IPS-18c (cell line): ENCODE measurements at regions not wholly inside any gene's neighbourhood (a gene's known extent, or its start where the extent isn't known, plus 50 kb on each side); places are given as distances from the start of the nearest gene placed in this dataset.

Experiments used
- H3K4me3 ChIP-seq: 2 replicates; pipeline ENCODE4 v1.7.0; 2013; ENCODE audit warnings: low read depth, mild to moderate bottlenecking, low read length, moderate library complexity; ENCODE audit not compliant: insufficient read depth
- H3K9me3 ChIP-seq: one replicate; pipeline ENCODE4 v1.6.1; 2013; ENCODE audit warnings: mild to moderate bottlenecking, low read length, moderate library complexity; ENCODE audit not compliant: control insufficient read depth, insufficient read depth

DNA sequence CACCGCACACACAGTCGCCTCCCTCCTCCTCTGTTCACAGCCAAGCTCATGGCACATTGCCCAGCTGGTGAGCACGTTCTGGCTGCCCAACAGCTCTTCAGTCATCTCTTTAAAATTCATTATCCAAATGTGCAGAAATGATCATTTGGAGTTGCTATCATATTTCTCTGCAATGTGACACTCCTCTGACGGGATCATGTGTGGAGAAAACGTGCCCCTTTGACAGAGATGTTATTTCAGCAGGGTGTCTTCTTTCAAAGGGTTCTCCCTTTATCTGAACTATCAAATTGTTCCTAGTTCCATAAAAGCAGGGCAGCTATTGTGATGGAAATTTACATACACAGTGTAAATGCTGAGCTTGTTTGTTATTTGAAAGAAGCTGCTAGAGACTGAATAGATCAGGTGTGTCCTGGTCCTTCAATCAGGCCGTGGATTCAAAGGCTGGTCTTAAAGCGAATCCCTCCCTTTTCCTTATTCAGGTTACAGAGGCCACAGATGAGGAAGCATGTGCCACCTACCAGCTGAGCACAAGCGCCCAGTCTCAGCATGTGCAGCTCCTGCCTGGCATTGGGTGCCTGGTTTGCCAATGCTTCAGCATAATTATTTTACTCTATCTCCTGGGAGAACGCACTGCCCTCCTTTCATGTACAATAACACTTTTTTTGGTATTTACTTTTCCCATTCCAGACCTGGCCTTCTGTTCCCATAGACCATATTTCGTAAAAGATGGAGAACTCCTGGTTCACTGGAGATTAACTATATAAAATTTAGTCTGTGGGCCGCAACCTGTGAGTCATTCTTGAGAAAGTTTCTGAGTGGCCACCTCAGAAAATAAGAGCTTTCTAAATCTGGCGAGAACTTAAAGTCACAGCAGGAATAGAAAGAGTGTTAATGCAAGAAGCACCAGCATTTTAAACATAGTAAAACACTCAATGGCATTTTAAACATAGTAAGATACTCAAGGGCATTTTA, 433.7 kb downstream of the ENC1 start:
- H3K4me3 ChIP-seq = no peak overlapping the region
- H3K9me3 ChIP-seq = no peaks in the 10 kb centered on the region

- no peaks in the 10 kb centered on the region for H3K9me3 ChIP-seq
- no peak overlapping the region for H3K4me3 ChIP-seq
These were observed 434.6 kb downstream of the ENC1 start for GRCh38 chr5:74205767-74206578.

DNA sequence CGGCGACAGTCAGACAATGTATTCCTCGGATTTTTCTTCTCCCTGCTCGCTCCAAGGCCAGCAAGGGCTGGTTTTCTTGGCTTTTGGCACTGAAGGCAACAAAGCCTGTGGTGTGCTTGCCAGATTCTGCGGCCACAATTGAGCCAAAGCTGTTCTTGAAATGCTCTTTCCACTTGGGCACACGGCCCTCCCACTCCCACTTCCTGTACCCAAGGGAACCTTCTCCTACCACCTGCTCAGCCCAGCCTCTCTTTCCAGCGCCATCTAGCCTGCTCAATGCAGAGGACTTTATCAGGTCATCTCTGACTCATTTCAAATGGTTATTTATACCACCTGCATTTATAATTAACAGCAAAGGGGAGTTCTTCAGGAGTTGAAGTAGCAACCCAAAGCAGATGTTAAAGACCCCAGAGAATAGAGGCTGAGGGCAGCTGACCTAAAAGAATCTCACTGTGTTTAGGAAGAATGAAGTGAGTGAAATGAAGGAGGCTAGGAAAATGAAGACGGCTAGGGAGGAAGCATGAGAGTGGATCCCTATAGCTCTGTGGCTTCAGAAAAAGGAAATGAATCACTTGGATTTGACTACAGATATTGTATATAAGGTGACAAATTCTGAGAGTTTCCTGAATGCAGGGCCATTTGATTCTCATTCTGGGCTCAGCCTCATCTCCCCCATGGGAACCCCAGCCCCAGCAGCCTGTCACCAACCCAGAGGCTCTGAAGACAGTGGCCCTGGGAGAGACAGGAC, 439.0 kb downstream of the ENC1 start:
- Histone ChIP-seq H3K4me3 (no peak overlapping the region), H3K9me3 (no peaks in the 10 kb centered on the region)

GRCh38 chr5:74200560-74200959, 440.0 kb downstream of the ENC1 start:
- H3K4me3 ChIP-seq = no peak overlapping the region
- no peaks in the 10 kb centered on the region for H3K9me3 ChIP-seq

- no peak overlapping the region for H3K4me3 ChIP-seq
These were observed 440.9 kb downstream of the ENC1 start for GRCh38 chr5:74199436-74200210.

DNA sequence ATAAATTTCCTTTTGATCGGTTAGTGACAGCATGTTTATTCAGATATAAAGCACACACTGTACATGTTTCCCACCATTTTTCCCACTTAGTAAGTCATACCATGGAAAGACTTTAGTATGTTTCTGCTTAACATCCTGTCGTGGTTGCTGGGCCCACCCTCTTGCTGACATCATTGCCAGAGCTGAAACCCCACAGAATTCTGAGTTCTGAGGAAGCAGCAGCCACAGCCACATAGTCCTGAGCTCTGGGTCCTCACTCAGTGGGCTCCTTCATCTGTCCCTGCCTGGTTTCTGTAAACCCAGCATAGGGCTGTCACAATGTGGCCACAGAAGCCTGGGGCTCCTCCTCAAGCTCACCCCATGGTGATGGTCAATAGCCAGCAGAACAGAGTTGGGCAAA, 441.5 kb downstream of the ENC1 start:
- Histone ChIP-seq H3K4me3 (no peak overlapping the region), H3K9me3 (no peaks in the 10 kb centered on the region)

More at GRCh38 chr5:74199436-74200210, 440.9 kb downstream of the ENC1 start:
- H3K9me3 ChIP-seq = no peaks in the 10 kb centered on the region

GRCh38 chr5:74198156-74198555, 442.4 kb downstream of the ENC1 start:
- H3K9me3 ChIP-seq = no peaks in the 10 kb centered on the region

GRCh38 chr5:74196233-74196632, 444.3 kb downstream of the ENC1 start:
- H3K9me3 ChIP-seq = no peaks in the 10 kb centered on the region

More at GRCh38 chr5:74198156-74198555, 442.4 kb downstream of the ENC1 start:
- no peak overlapping the region for H3K4me3 ChIP-seq

GRCh38 chr5:74194196-74194595, 446.3 kb downstream of the ENC1 start:
- H3K9me3 ChIP-seq = no peaks in the 10 kb centered on the region

More at GRCh38 chr5:74196233-74196632, 444.3 kb downstream of the ENC1 start:
- no peak overlapping the region for H3K4me3 ChIP-seq

DNA sequence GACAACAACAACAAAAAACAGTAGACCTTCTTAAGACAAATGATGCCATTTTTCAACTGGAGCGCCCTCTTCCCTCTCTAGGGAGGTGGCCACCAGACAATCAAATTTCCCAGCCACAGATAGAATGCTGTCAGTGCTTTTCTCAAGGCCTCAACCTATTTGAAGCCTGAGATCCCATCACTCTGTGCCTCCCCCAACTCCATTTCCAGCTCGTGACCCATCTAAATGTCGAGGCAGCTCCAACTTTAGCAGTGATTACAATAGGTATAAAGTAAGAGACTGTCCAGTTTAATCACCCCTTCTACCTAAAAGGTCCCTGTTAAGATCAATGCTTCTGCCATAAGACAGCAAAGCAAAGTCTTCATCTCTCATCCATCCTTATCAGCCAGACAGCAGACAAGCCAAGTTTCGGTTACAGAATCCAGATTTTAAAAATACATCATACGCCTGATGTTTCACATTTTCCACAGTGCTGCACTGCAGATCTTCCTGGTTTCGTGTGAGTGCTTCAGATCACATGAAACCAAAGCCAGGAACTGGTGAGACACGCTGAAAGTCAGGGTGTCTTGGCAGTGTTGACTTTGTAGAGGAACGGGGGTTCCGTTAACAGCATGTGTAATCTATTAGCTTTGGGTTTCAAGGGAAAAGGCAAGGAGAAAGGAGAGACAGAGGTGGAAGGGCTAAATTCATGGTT, 447.8 kb downstream of the ENC1 start:
- Histone ChIP-seq H3K9me3 (no peaks in the 10 kb centered on the region), H3K4me3 (no peak overlapping the region)

More at GRCh38 chr5:74194196-74194595, 446.3 kb downstream of the ENC1 start:
- H3K4me3 ChIP-seq = no peak overlapping the region

- Histone ChIP-seq H3K9me3 (no peaks in the 10 kb centered on the region), H3K4me3 (no peak overlapping the region)
These were observed 452.0 kb downstream of the ENC1 start for GRCh38 chr5:74188351-74189105.

DNA sequence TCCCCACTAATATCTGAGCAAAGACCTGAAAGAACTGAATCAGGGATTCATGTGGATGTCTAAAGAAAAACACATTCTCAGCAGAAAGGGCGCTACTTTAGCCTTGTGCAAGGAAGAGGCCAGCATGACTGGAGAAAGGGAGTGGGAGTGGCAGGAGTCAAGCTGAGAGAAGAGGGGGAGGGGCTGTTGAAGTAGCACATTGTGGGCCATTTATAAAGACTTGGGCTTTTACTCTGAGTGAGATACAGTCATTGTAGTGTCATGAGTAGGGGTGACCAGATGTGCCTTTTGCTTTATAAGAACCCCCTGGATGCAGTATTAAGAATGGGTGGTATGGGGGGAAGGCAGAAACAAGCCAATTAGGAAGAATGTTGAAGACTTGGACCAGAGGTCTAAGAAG, 452.8 kb downstream of the ENC1 start:
- no peaks in the 10 kb centered on the region for H3K9me3 ChIP-seq
- no peak overlapping the region for H3K4me3 ChIP-seq

- Histone ChIP-seq H3K9me3 (peaks cover 2% of the 10 kb centered on the region), H3K4me3 (no peak overlapping the region)
These were observed 453.9 kb downstream of the ENC1 start for GRCh38 chr5:74186356-74187315.

DNA sequence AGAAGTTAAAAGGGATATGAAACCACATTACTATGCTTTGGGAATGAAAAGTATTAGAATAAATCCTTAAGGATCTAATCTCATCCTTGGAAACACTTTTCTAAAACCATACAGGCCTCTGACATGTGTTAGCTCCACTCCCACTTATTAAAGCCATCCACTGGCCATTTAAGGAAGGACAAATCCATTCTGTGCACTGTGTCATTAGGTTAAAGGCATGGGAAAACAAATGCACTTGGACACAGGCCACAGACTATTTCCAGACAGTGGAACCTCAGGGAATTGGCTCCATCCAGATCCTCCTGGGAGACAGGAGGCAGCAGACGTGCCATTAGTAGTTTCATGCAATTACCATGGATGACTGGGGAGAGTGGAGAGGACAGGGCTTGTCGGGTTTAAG, 454.9 kb downstream of the ENC1 start:
- peaks cover 4% of the 10 kb centered on the region for H3K9me3 ChIP-seq
- H3K4me3 ChIP-seq = no peak overlapping the region
